Pancreas (tissue), 10 donors: ENCODE measurements at regions not wholly inside any gene's neighbourhood (a gene's known extent, or its start where the extent isn't known, plus 50 kb on each side); places are given as distances from the start of the nearest gene placed in this dataset.

Experiments used
- ATAC-seq, 4 donors: fragments of 200-7000 bp; cut with Tn5 transposase; one replicate each; pipeline versions ENCODE4 v1.8.0 to v1.9.1; 2020; ENCODE audit warnings: mild to moderate bottlenecking in 4 of 4, moderate library complexity in 4 of 4
- DNase-seq, 6 donors: peaks; one replicate each; pipeline ENCODE4 v3.0.0-alpha.2; 2020
- FAIRE-seq: peaks from 2 replicates; lab custom pipeline; 2012; peaks lifted over from hg19 to GRCh38; lab: Jason Lieb, UNC
- H3K27ac ChIP-seq, 4 donors: fragments of 200-600 bp; sonication (generic); 1 replicate in 3 of 4; 2 replicates in 1 of 4; pipeline versions ENCODE4 v1.5.0 to v1.8.0; 2020
- H3K27me3 ChIP-seq, 4 donors: fragments of 200-600 bp; one replicate each; pipeline ENCODE4 v1.8.0; 2021
- H3K36me3 ChIP-seq, 3 donors: fragments of 200-600 bp; sonication (generic) in 1 of 3; one replicate each; pipeline versions ENCODE4 v1.5.0 to v1.8.0; 2020 to 2021
- H3K4me1 ChIP-seq, 3 donors: fragments of 200-600 bp; one replicate each; pipeline ENCODE4 v1.8.0; 2021
- H3K4me3 ChIP-seq, 4 donors: fragments of 200-600 bp; sonication (generic) in 2 of 4; one replicate each; pipeline versions ENCODE4 v1.5.0 to v1.8.0; 2020 to 2021
- H3K9me3 ChIP-seq, 4 donors: fragments of 200-600 bp; one replicate each; pipeline ENCODE4 v1.8.0; 2021
- CTCF ChIP-seq, 4 donors: fragments of 200-600 bp; sonication (generic) in 3 of 4; IDR thresholded peaks; one replicate each; pipeline versions ENCODE4 v1.5.0 to v1.8.0; 2021; ENCODE audit warnings: antibody characterized with exemption in 4 of 4
- WGBS, 2 donors: extraction: QIAGEN DNeasy Blood & Tissue Kit; methylation state at CpG; one replicate each; pipeline ENCODE4 v1.1.7; 2013; 5-methylcytosine and 5-hydroxymethylcytosine counted together
- intact Hi-C, 3 donors: fragments of 100-400 bp; cut with DNase I; formaldehyde crosslinking; loops; one replicate each; pipeline versions ENCODE4 v1.11.1 to v1.14.2; 2022
- donor health status: healthy with polysubstance abuse.
- donor health status: DM: no; HTN: no; CAD: no; lungs with moderate emphysema.
- donor health status: DM: no; HTN: no; CAD: no.
- donor health status: control.
- donor health status: control.
- donor health status: Bipolar disorder and iron deficiency.
- donor health status: DM: yes; HTN: yes; CAD: no.
- donor health status: DM: no; HTN: no; CAD: no.
- donor health status: DM: no; HTN: no; CAD: no.
- donor health status: DM: yes; HTN: yes; CAD: no.

- ATAC-seq, result no peak
- H3K36me3 ChIP-seq, result no peaks in the 10 kb centered on the region
- no peaks in the 10 kb centered on the region for H3K4me1 ChIP-seq
- no peaks in the 10 kb centered on the region for H3K9me3 ChIP-seq
- WGBS, 2 donors, result 52 to 70% methylated on average over 5 of the region's 5 CpGs
- no peak overlapping the region for H3K4me3 ChIP-seq
- no peaks in the 10 kb centered on the region for H3K27me3 ChIP-seq
- TF ChIP-seq CTCF (IDR thresholded peaks at IDR 0.05), result no peak
- no peak for FAIRE-seq
- intact Hi-C loops, result no loop called here
- no peak for DNase-seq
- H3K27ac ChIP-seq, result no peak overlapping the region
Observed at GRCh38 chr20:61106438-61106837, 145.6 kb upstream of the CDH4 start.

- FAIRE-seq, result no peak
- WGBS, 2 donors, result 73 to 87% methylated on average over 17 of the region's 17 CpGs
- no peak for TF ChIP-seq CTCF (IDR thresholded peaks at IDR 0.05)
- DNase-seq, result no peak
- no peak for ATAC-seq
- Histone ChIP-seq H3K9me3 (no peaks in the 10 kb centered on the region), H3K27me3 (no peaks in the 10 kb centered on the region), H3K4me3 (no peak overlapping the region), H3K36me3 (no peaks in the 10 kb centered on the region), H3K27ac (no peak overlapping the region), H3K4me1 (no peaks in the 10 kb centered on the region)
- intact Hi-C loops, result no loop called here
Observed at GRCh38 chr20:61109221-61109805, 142.7 kb upstream of the CDH4 start.

GRCh38 chr20:61112515-61112914, 139.5 kb upstream of the CDH4 start:
- ATAC-seq, result no peak
- Histone ChIP-seq H3K27me3 (no peaks in the 10 kb centered on the region), H3K27ac (no peak overlapping the region), H3K4me1 (no peaks in the 10 kb centered on the region), H3K4me3 (no peak overlapping the region), H3K36me3 (no peaks in the 10 kb centered on the region), H3K9me3 (no peaks in the 10 kb centered on the region)
- no peak for DNase-seq
- FAIRE-seq, result no peak
- no peak for TF ChIP-seq CTCF (IDR thresholded peaks at IDR 0.05)
- intact Hi-C loops, result no loop called here
- WGBS, 2 donors, result 58 to 64% methylated on average over 4 of the region's 4 CpGs

- Histone ChIP-seq H3K27ac (no peak overlapping the region), H3K9me3 (no peaks in the 10 kb centered on the region), H3K4me1 (no peaks in the 10 kb centered on the region), H3K4me3 (no peak overlapping the region), H3K36me3 (no peaks in the 10 kb centered on the region), H3K27me3 (no peaks in the 10 kb centered on the region)
- no peak for FAIRE-seq
- no peak for ATAC-seq
- TF ChIP-seq CTCF (IDR thresholded peaks at IDR 0.05), result no peak
- no peak for DNase-seq
- intact Hi-C loops, result no loop called here
- WGBS, 2 donors, result 54 to 72% methylated on average over 8 of the region's 8 CpGs
Observed at GRCh38 chr20:61113731-61114130, 138.3 kb upstream of the CDH4 start.

- Histone ChIP-seq H3K36me3 (no peaks in the 10 kb centered on the region), H3K27ac (no peak overlapping the region), H3K4me3 (no peak overlapping the region), H3K4me1 (no peaks in the 10 kb centered on the region), H3K9me3 (no peaks in the 10 kb centered on the region), H3K27me3 (no peaks in the 10 kb centered on the region)
- DNase-seq (no peak), ATAC-seq (no peak), FAIRE-seq (no peak)
- WGBS, 2 donors, result 67 to 79% methylated on average over 18 of the region's 18 CpGs
- intact Hi-C loops, result no loop called here
- TF ChIP-seq CTCF (IDR thresholded peaks at IDR 0.05), result no peak
Observed at GRCh38 chr20:61114493-61115175, 137.4 kb upstream of the CDH4 start.
